GM18508 (cell line): ENCODE measurements at regions not wholly inside any gene's neighbourhood (a gene's known extent, or its start where the extent isn't known, plus 50 kb on each side); places are given as distances from the start of the nearest gene placed in this dataset.
"Not testable (repeated sequence)": the region's sequence is repeated elsewhere in the genome, so short reads cannot be mapped to it uniquely, and the experiment has no call there.

Source experiments
- ATAC-seq: cut with Tn5 transposase; IDR thresholded peaks from one replicate; pipeline ENCODE4 v1.9.1; 2021; ENCODE audit warnings: moderate number of reproducible peaks; ENCODE audit not compliant: insufficient read depth, unreplicated experiment

- ATAC-seq: no peak
Observed at GRCh38 chr6:153984811-153985210, 54.2 kb upstream of the OPRM1 start.

- ATAC-seq: no peak
Observed at GRCh38 chr6:153980171-153980570, 58.9 kb upstream of the OPRM1 start.

- ATAC-seq: not testable (repeated sequence)
Observed at GRCh38 chr6:153978911-153979548, 60.0 kb upstream of the OPRM1 start.

GRCh38 chr6:153976921-153977693, 61.9 kb upstream of the OPRM1 start:
- no peak for ATAC-seq

- no peak for ATAC-seq
Observed at GRCh38 chr6:153966001-153966400, 73.0 kb upstream of the OPRM1 start.

- ATAC-seq: no peak
Observed at GRCh38 chr6:153963352-153963751, 75.7 kb upstream of the OPRM1 start.

GRCh38 chr6:153962555-153962954, 76.5 kb upstream of the OPRM1 start:
- no peak for ATAC-seq

- no peak for ATAC-seq
Observed at GRCh38 chr6:153960741-153961140, 78.3 kb upstream of the OPRM1 start.

GRCh38 chr6:153960281-153960680, 78.8 kb upstream of the OPRM1 start:
- no peak for ATAC-seq

- no peak for ATAC-seq
Observed at GRCh38 chr6:153959276-153959675, 79.8 kb upstream of the OPRM1 start.

- ATAC-seq: no peak
Observed at GRCh38 chr6:153958860-153959259, 80.2 kb upstream of the OPRM1 start.

- peak; percentile 93 for ATAC-seq
Observed at GRCh38 chr6:153957394-153957793, 81.6 kb upstream of the OPRM1 start.

GRCh38 chr6:153956808-153957207, 82.2 kb upstream of the OPRM1 start:
- no peak for ATAC-seq

GRCh38 chr6:153949616-153950015, 89.4 kb upstream of the OPRM1 start:
- ATAC-seq: no peak

- no peak for ATAC-seq
Observed at GRCh38 chr6:153947808-153948447, 91.1 kb upstream of the OPRM1 start.

- no peak for ATAC-seq
Observed at GRCh38 chr6:153944201-153944600, 94.8 kb upstream of the OPRM1 start.

- peak; percentile 41 for ATAC-seq
Observed at GRCh38 chr6:153942361-153942760, 96.7 kb upstream of the OPRM1 start.

GRCh38 chr6:153941768-153942167, 97.3 kb upstream of the OPRM1 start:
- ATAC-seq: peak; percentile 18

GRCh38 chr6:153938876-153939275, 100.2 kb upstream of the OPRM1 start:
- ATAC-seq: no peak

- no peak for ATAC-seq
Observed at GRCh38 chr6:153931431-153931830, 107.6 kb upstream of the OPRM1 start.

GRCh38 chr6:153927867-153928266, 111.2 kb upstream of the OPRM1 start:
- ATAC-seq: no peak
